GM19193 (cell line): ENCODE measurements at regions not wholly inside any gene's neighbourhood (a gene's known extent, or its start where the extent isn't known, plus 50 kb on each side); places are given as distances from the start of the nearest gene placed in this dataset.

Experiments
- POLR2A ChIP-seq: IDR thresholded peaks from 4 replicates; pipeline ENCODE4 v1.6.1; 2011; ENCODE audit not compliant: insufficient read depth, insufficient read length; ENCODE audit errors: extremely low read depth

GRCh38 chr5:165407352-165407751, 1901.9 kb downstream of the MAT2B start:
- no peak for TF ChIP-seq POLR2A

DNA sequence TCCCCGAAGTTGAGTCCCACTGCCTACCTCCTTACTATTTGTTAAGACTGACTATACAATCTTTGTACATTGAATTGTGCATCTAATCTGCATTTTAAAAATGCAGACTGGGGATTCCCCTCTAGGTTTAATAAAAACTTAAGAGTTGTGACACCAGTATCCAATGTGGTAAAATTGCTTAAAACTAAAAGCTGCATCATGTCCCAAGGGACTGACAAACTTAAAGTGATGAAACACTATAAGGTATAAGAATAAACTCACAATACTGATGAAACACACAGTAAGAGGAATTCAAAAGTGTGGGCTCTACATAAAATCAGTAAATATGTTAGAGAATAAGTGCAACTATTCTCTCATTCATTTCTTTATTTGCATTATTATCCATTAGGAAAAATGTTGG, 1905.1 kb downstream of the MAT2B start:
- TF ChIP-seq POLR2A = no peak

DNA sequence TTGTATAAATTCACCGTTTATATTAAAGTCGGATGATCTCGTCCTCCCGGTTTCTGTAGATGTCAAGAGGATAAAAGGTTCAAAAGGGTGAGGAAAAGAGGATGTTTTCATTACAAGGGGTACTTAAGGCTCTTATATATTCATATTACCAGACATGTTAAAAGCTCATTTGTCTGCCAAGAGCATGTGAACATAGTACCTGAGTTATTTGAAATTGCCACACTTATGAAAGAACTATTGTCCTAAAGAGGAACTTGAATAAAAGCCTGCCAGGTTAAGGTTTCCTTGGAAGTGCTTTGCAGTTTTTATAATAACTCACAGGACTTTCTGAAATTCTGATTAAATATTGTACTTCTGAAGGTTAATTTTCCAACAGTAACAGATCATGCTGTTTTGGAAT, 1915.1 kb downstream of the MAT2B start:
- no peak for TF ChIP-seq POLR2A

DNA sequence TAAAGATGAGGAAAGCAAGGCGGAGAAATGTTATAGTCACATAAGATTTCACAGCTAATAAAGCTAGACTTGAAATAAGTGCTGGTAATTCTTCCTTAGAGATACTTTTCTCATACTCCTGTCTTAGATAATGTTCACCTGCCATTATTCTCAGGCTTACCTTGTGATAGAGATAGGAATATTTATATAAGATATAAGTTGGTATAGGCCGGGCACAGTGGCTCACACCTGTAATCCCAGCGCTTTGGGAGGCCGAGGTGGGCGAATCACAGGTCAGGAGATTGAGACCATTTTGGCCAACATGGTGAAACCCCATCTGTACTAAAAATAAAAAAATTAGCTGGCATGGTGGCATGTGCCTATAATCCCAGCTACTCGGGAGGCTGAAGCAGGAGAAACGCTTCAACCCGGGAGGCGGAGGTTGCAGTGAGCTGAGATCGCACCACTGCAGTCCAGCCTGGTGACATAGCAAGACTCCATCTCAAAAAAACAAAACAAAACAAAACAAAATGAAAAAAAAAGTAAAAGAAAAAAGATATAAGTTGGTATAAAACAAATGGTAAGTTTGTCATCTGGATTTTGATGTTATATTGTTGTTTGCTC, 1918.4 kb downstream of the MAT2B start:
- no peak for TF ChIP-seq POLR2A

DNA sequence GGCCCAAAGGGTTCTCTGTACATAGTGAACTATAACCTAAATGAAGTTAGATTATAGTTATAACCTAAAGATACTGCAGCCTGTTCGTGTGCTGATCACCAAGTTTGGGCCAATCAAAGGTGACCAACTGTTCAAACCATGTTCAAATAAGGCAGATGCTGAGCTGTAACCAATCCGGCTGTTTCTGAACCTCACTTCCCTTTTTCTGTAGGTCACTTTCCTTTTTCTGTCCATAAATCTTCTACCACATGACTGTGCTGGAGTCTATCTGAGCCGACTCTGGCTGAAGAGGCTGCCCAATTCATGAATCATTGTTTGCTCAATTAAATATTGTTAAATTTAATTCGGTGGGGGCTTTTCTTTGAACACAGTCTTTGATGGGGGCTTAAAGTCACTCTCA, 1920.2 kb downstream of the MAT2B start:
- no peak for TF ChIP-seq POLR2A

- TF ChIP-seq POLR2A = no peak
Measured at GRCh38 chr5:165448753-165449152, 1943.3 kb downstream of the MAT2B start.

GRCh38 chr5:165457859-165458481, 1952.6 kb downstream of the MAT2B start:
- TF ChIP-seq POLR2A = no peak

DNA sequence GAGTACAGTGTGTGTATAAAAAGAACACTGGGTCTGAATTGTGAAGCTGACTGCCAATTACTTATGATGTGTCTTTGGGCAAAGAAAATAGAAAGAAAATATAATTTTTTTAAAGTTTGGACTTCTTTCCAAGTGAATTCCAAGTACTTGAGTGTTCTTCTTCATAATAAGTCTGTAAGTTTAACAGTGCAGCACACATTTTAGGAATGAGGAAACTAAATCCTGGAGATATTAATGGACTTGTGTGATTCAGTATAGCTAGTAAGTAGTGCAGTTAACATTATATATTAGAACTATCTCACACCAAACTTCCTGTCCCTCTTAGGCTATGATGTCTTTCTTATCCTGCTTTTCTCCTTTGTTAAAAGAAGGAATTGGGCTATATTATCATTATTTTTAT, 1953.8 kb downstream of the MAT2B start:
- TF ChIP-seq POLR2A = no peak

- no peak for TF ChIP-seq POLR2A
Measured at GRCh38 chr5:165460911-165461310, 1955.5 kb downstream of the MAT2B start.

DNA sequence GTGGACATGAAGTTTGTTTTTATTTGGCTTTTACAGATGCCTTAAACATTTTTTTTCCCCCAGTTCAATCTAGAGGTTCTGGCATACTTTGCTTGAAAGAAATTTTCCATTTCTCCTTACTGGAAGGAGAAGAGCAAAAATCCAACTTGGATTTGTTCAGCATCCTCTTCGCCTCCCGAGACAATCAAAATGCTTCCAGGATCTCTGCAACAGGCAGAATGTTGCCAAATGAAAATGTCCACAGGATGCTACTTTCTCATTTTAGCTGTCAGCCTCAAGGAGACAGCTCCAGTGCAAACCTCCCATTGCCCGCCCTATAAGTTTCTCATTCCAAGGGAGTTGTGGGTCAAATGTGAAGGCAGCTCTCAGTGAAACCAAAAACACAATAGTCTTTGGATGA, 1972.1 kb downstream of the MAT2B start:
- TF ChIP-seq POLR2A = no peak

GRCh38 chr5:165495829-165496380, 1990.5 kb downstream of the MAT2B start:
- no peak for TF ChIP-seq POLR2A

GRCh38 chr5:165497707-165498106, 1992.3 kb downstream of the MAT2B start:
- no peak for TF ChIP-seq POLR2A

DNA sequence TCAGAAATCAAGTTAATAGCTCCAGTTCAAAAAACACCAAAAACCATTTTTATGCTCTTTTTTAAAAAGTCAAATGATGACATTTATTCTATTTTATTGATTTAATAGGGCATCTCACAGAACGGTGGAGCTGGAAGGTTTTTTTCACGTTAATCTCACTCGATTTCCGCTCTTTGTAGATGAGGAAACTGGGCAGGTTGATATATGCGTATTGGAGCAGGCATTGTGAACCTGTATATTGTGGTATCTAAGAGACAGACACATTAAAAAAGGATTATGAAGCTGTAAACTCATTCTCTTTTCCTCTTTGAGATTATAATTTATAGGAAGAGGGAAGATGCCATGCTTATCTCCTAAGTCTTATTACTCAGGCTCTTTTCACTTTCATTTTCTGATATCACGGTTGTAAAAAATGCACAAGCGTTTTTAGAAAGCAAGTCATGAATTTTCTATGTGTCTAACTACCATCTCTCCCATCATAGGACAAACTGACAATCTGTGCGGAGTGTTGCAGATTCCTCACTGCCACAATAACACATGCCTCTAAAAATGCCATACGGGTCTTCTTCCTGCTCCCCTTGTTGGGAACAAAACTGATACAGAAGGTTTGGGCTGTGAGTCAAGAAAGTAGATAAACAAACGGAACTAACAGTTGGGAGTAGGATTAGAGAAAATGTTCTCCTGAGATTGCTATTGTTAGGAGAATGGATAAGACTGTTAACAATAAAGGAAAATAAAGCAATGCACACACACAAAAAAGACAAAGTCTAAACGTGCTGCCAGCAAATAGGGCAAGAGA, 1997.7 kb downstream of the MAT2B start:
- no peak for TF ChIP-seq POLR2A

GRCh38 chr5:165504674-165505073, 1999.3 kb downstream of the MAT2B start:
- no peak for TF ChIP-seq POLR2A

DNA sequence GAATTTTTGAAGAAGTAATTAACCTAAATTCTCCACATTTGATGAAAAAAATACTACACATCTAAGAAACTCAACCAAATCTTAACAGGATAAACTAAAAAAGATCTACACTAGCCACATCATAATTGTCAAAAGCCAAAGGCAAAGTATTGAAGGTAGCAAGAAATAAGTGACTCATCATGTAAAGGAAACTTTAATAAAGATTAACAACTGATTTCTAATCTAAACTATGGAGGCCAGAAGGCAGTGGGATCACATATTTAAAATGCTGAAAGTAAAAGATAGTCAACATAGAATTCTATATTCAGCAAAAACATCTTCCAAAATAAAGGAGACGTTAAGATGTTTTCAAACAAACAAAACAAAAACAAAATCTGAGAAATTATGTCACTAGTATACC, 2002.9 kb downstream of the MAT2B start:
- TF ChIP-seq POLR2A = no peak

- TF ChIP-seq POLR2A = no peak
Measured at GRCh38 chr5:165508861-165509260, 2003.4 kb downstream of the MAT2B start.
